Skin of body (tissue), 1 donor: ENCODE measurements at regions not wholly inside any gene's neighbourhood (a gene's known extent, or its start where the extent isn't known, plus 50 kb on each side); places are given as distances from the start of the nearest gene placed in this dataset.

ENCODE experiments used
- DNase-seq: peaks from one replicate; lab custom pipeline; 2025; lab: John Stamatoyannopoulos, UW

GRCh38 chr6:48272518-48272917, 161.5 kb upstream of the PTCHD4 start:
- DNase-seq, result no peak

GRCh38 chr6:48255094-48255493, 144.1 kb upstream of the PTCHD4 start:
- no peak for DNase-seq

- no peak for DNase-seq
These were observed 138.1 kb upstream of the PTCHD4 start for GRCh38 chr6:48249071-48249470.

- DNase-seq, result no peak
These were observed 132.1 kb upstream of the PTCHD4 start for GRCh38 chr6:48243071-48243470.

- DNase-seq, result no peak
These were observed 129.3 kb upstream of the PTCHD4 start for GRCh38 chr6:48240287-48240686.

GRCh38 chr6:48236375-48236774, 125.4 kb upstream of the PTCHD4 start:
- no peak for DNase-seq

- DNase-seq, result no peak
These were observed 122.1 kb upstream of the PTCHD4 start for GRCh38 chr6:48233063-48233462.

GRCh38 chr6:48229841-48230240, 118.8 kb upstream of the PTCHD4 start:
- DNase-seq, result no peak

GRCh38 chr6:48222241-48222640, 111.2 kb upstream of the PTCHD4 start:
- no peak for DNase-seq

- no peak for DNase-seq
These were observed 102.2 kb upstream of the PTCHD4 start for GRCh38 chr6:48213076-48213788.

- DNase-seq, result no peak
These were observed 101.5 kb upstream of the PTCHD4 start for GRCh38 chr6:48212501-48212900.

- no peak for DNase-seq
These were observed 95.1 kb upstream of the PTCHD4 start for GRCh38 chr6:48206091-48206490.

GRCh38 chr6:48200869-48201390, 89.9 kb upstream of the PTCHD4 start:
- no peak for DNase-seq

- DNase-seq, result no peak
These were observed 88.5 kb upstream of the PTCHD4 start for GRCh38 chr6:48199499-48199898.

- DNase-seq, result no peak
These were observed 86.9 kb upstream of the PTCHD4 start for GRCh38 chr6:48197941-48198340.

- DNase-seq, result no peak
These were observed 83.7 kb upstream of the PTCHD4 start for GRCh38 chr6:48194596-48195295.

GRCh38 chr6:48188158-48188557, 77.2 kb upstream of the PTCHD4 start:
- no peak for DNase-seq

GRCh38 chr6:48186746-48187145, 75.7 kb upstream of the PTCHD4 start:
- no peak for DNase-seq

GRCh38 chr6:48184648-48185047, 73.7 kb upstream of the PTCHD4 start:
- DNase-seq, result no peak

GRCh38 chr6:48183811-48184605, 73.0 kb upstream of the PTCHD4 start:
- DNase-seq, result no peak

GRCh38 chr6:48183178-48183577, 72.2 kb upstream of the PTCHD4 start:
- no peak for DNase-seq

GRCh38 chr6:48178700-48179099, 67.7 kb upstream of the PTCHD4 start:
- DNase-seq, result no peak
